ENCODE measurements at regions not wholly inside any gene's neighbourhood (a gene's known extent, or its start where the extent isn't known, plus 50 kb on each side); places are given as distances from the start of the nearest gene placed in this dataset.

DNA sequence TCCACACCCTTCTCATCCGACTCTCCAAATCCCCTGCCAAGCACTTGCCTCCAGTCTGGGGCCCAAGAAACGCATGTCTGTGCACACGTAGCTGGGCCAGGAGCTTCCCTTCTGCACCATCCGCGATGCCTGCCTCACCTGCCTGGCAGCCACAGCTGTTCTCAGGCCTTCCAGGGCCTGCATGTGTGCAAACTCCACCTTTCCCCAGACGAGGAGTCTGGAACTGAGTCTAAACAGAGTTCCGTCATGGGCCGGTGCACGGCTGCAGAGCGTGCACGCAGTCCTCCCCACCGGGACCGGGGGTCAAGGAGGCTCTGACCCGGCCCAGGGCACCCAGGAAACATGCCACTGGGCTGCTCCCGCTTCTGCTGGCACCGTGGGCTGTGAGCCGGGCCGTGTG, 66.8 kb upstream of the SALL3 start:
- in situ Hi-C loops (cut with MboI; ENCODE audit: low sequenced_read_pairs), result no loop called here

DNA sequence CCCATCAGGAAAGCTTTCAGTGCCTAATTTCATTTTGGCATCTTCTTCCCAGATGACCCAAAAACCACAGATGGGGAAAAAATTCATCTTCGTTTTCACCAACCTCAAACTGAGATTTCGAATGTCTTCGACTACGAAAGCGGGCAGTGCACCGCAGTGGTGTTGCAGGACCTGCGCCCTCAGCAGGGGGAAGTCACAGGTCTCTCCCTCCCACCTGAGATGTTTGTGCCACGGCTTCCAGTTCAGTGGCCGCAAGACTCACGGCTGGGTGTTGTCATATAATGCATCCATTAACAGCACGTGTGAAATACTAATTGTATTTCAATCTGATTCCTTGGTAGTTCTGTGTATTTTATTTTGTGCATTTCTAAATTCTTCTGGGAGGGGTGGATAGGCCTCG, 66.2 kb upstream of the SALL3 start:
- in situ Hi-C loops (cut with MboI; ENCODE audit: low sequenced_read_pairs), result no loop called here

DNA sequence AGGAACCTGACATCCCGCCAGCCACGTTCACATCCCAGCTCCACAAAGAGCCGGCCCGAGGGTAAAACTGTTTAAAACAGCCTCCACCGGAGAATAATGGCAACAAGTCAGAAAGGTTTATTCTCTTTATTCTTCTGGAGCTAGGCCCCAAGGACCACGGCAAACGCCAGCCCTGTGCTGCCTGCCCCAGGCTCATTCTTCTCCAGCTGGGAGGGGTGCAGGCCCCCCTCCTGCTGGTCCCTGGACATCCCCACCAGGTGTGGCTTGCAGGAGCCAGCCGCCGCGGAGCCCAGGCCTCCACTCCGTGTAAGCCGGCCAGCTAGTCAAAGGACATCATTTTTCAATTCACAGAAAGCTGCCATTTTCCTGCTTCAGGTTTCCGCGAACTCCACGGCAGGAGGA, 65.8 kb upstream of the SALL3 start:
- in situ Hi-C loops (cut with MboI; ENCODE audit: low sequenced_read_pairs), result no loop called here

DNA sequence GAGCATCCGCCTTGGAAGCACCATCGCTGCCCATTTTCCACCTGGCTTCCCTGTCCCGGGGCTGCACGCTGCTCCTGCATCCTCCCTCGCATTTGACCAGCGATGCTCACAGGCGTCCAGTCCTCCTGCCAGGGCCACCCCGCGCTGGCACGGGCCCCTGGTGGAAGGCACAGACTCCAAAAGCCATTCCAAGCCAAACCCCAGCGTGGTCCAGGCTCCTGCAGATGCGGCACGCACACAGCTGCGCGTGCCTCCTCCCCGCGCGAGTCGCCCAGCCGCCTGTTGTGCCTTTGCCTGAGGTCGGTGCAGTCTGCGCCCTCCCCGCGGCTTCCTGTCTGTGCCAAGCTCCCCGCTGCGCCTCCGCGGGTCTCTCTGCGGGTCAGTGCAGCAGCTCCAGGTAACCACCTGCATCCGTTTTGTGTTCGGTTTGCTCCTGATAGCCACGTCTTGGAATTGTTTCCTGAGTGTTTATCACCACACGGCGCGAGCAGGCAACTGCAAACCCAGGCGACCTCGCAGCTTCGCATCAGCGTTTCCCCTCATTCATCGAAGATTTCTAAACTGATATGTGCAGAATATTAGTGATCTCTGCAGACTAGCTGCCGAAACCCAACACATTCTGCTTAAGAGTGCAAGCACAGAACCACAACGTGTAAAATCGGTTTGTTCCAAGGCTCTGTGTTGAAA, 65.2 kb upstream of the SALL3 start:
- in situ Hi-C loops (cut with MboI; ENCODE audit: low sequenced_read_pairs), result no loop called here

DNA sequence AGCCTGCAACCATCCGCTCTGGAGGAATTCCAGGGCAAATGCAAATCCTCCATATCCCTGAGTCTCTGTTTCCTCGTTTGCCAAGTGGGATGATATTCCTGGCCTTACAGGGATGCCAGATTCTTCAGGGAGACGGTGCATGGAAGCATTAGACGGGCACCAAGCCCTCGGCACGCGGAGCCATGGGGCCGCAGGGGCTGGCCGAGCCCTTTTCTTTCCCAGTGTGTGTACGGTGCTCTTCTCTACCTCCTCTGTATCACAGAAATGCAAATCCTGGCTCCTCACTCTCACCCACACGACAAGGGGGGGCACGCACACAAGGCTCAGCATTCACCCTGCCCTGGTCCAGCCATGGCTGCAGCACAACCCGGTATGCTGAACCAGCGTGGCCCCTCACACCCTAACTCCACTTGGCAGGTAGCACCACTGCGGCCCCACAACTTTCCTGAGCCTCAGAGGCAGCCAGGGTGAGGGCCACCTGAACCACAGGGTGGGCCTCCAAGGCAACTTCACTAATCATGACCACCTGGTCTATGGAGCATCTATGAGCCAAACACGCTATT, 64.1 kb upstream of the SALL3 start:
- in situ Hi-C loops (cut with MboI; ENCODE audit: low sequenced_read_pairs), result no loop called here

DNA sequence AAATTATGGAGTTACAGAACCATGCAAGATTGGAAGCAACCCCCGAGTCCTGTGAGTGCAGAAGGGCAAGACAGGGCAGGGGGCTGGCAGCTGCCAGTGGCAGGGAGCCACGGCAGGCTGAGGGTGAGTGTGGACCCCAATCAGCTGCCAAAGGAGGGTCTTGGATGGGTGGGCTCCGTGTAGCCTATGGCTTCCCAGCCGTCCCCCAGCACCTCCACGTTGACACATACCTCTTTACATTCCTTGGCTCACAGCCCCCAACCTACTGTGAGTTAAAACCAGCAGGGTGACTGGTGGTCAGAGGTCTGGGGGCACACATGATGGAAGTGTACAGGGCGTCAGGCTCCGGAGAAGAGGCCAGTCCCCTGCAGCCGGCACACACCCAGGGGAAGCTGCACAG, 60.9 kb upstream of the SALL3 start:
- in situ Hi-C loops (cut with MboI; ENCODE audit: low sequenced_read_pairs), result no loop called here

DNA sequence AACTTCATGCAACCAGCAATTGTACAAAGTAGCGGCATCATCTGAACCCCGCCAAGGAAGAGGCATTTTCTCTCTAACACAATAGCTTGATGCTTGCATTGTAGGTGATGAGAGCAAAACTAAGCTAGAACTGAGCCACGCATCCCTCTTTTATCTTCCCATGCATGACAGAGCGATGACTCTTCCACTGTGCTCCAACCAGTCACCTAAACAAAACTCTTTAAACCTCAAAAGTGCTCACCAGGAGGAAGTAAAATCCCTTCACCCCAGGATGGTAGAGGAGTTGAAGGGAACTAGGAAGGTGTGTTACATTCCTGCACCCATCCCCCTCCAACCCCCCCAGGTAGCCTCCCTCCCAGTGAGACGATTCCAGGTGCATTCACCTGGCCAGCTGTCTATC, 59.7 kb upstream of the SALL3 start:
- in situ Hi-C loops (cut with MboI; ENCODE audit: low sequenced_read_pairs), result no loop called here

DNA sequence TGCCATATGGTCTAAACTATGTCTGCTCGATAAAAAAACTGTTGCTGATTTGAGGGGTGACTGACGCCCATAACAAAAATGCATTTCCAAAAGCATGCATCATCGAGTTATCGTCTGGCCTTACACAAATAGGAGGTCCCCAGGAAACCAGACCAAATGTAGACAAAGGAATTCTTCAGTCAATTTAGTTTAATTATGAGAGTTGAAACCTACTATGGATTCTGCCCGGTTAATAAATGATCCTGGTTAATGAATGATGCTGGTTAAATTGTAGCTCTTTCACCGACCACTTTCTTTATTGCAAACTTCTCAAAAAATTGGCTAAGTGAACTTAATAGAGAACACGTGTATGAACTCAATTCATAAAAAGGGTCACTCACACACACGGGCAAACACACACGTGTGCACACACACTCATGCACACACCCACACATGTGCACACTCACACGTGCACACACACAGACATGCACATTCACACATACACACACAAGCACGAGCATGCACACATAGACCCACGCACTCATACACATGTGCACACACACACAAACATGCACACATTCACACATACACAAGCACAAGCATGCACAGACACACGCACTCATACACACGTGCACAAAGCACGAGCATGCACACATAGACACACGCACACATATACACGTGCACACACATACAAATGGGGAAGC, 59.0 kb upstream of the SALL3 start:
- in situ Hi-C loops (cut with MboI; ENCODE audit: low sequenced_read_pairs), result no loop called here

DNA sequence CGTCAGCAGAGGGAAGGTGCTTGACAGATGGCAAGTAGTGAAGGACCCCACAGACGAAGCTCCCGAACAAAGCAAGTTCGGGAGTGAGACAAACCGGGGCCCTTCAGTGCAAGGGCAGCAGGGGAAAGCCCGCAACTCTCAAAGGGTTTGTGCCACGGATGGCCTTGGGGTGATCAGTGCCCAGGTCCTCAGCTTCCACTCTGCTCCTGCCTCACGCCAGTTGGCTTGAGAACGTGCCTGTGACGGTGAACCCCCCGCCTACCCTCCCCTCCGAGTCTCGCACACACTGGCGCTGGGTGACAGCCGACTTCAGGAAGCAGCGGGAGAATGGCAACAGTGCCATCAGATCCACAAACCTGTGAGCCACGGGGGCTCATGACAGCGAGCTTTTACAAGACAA, 56.8 kb upstream of the SALL3 start:
- in situ Hi-C loops (cut with MboI; ENCODE audit: low sequenced_read_pairs), result no loop called here

DNA sequence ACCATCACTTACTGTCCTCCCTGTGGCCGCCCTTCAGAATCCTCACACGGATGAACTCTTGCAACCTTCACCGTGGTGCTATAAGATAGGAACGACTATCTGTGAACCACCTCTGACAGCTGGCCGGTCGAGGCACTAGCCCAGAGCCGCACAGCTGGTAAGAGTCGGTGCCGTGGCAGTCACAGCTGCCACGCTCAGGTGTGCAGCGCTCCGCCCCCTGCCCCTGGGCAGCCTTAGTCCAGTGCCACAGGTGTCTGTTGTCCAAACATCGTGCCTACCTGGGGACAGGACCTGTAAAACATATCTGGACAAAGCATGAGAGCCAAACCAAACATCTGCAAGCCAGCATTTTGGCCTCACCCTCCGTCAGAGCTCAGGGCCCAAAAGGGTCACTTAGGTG, 55.3 kb upstream of the SALL3 start:
- in situ Hi-C loops (cut with MboI; ENCODE audit: low sequenced_read_pairs), result no loop called here

DNA sequence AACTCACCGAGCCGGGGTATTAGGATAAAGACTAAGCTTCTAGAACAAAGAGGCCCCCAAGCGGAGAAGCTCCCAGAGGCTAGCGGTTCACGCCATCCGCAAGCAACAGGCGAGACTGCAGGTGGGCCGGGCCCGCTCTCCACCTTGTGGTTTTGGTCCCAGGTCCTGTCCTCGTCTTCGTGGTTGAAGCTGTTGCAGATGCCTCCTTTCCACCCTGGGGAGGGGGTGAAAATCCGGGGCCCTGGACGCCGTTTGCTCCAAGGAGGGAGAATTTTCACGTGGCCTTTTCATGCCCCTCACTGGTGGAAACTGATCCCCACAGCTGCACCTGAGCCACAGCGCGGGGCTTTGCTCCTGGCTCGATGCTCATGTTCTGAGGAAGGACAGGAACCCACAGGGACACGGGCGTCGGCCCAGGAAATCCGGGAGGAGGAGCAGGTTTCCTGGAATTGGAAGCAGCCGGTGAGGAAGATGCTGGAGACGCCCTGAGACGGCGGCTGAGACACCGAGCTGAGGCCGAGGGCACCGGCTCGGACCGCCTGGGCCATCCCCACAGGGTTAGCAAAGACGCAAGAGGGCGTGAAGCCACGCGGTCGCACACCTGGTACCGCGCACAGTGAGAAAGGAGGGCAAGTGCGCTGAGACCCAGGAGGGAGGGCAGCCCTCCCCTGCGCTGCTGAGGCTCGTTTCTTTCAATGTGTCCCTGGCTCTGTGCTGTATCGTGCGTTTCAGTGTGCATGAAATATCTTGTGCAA, 54.7 kb upstream of the SALL3 start:
- in situ Hi-C loops (cut with MboI; ENCODE audit: low sequenced_read_pairs), result no loop called here

DNA sequence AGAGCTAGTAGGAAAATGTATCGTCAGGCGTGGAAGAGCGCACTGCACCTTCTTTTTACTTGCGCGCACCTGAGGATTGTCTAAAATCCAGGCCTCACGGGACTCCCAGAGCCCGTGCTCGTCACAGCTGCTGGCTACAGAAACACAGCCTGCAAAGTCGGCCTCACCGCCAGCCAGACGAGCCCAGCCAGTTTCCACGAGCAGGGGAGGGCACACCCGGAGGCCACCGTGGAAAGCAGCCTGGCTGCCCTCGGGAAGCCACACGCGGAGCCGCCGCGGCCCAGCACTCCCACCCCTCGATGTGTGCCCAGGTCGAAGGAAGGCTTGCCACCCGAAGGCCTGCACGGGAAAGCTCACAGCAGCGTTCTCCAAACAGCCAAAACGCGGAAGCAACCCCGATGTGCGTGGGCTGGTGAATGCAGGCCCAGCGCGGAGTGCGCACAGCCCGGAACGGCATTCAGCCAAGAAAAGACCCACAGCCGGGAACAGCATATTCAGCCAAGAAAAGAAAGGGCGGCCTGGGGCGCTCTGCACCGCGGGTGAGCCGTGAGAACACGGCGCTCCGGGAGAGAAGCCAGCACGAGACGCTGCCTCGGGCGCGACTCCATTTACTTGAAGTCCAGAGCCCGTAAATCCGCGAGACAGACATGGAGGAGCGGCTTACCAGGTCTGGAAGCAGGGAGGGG, 53.9 kb upstream of the SALL3 start:
- in situ Hi-C loops (cut with MboI; ENCODE audit: low sequenced_read_pairs), result no loop called here

DNA sequence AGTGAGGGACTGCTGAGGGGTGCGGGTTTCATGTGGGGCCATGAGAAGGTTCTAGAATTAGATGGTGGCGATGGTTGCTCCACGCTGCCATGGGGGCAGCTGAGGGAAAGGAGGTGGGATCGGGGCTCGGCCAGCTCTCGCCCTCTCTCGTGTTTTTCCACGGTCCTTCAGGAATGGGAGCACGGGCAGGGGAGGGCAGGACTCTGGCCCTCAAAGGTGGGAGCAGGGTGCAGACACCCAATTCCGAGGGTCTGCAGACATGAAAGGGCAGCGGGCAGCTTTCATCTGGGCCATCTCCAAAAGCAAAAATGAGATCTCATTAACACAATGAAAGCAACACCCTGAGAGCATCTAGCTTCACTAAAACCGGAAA, 53.4 kb upstream of the SALL3 start:
- in situ Hi-C loops (cut with MboI; ENCODE audit: low sequenced_read_pairs), result no loop called here

DNA sequence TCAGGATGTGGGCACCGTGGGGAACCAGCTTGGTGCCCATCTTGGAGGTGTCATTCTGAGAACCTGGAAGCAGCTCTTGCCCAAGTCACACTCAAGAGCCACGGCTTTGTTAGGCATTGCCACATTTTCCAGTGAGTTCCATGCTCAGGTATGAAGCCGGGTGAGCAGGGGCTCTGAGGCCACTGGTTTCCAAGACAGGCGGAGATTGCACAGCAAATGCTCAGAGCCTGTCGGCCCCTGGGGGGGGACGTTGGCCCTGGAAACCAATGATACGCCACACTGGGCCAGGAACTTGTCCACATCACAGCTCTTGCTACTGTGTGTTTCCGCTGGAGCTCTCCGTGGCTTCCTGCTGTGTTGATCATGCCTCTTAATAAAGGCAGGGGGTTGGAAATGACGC, 52.5 kb upstream of the SALL3 start:
- in situ Hi-C loops (cut with MboI; ENCODE audit: low sequenced_read_pairs), result no loop called here

DNA sequence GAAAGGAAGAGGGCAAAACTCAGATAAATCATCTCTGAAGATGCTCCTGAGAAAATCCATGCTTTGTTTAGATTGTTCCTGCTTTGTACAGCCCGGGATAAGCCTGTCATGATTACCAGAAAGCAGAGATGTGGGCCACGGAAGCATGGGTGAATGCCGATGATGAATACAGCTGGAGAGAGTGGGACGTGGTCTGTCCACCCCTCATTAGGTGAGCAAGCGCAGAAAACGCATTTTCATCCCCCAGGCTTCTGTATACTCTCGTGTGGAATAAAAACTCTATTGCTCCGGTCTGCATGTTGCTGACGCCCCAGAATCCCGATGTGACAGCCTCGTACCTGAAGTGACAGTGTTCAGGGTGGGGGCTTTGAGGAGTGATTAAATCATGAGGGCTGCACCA, 52.0 kb upstream of the SALL3 start:
- in situ Hi-C loops (cut with MboI; ENCODE audit: low sequenced_read_pairs), result no loop called here

DNA sequence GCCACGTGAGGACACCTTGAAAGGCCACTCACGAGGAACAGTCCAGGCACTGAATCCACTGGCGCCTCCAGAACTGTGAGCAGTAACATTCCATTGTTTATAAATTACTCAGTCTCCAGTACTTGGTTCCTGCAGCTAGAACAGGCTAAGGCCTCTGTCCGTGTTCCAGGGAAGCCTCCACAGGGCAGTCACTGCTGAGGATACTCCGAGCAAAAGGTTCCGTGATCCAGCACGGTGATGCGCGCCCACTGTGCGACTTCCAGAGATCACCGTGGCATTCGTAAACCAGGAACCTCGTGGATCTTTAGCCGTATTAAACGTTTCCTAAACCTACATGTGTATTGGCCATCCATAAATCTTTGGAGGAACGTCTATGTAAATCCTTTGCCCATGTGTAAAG, 51.5 kb upstream of the SALL3 start:
- in situ Hi-C loops (cut with MboI; ENCODE audit: low sequenced_read_pairs), result no loop called here

DNA sequence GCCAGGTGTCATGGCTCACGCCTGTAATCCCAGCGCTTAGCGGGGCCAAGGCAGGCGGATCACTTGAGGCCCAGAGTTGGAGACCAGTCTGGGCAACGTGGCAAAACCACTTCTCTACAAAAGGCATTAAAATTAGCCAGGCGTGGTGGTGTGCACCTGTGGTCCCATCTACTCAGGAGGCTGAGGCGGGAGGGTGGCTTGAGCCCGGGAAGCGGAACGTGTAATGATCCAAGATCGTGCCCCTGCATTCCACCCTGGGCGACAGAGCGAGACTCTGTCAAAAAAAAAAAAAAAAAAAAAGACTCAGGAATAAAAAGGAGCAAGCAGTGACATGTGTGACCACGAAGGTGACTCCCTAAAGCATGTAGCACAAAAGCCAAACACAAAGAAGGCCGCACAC, 50.1 kb upstream of the SALL3 start:
- in situ Hi-C loops (cut with MboI; ENCODE audit: low sequenced_read_pairs), result no loop called here

Measured in HL-60/S4 treated with phorbol 12-myristate 13-acetate at 8.2 ng/mL for 4 days and 3 days (cell line).